NCI-H1092 (cell line): ENCODE measurements at regions not wholly inside any gene's neighbourhood (a gene's known extent, or its start where the extent isn't known, plus 50 kb on each side); places are given as distances from the start of the nearest gene placed in this dataset.

Source experiments
- DNase-seq: peaks from one replicate; lab custom pipeline; 2025; lab: John Stamatoyannopoulos, UW

DNA sequence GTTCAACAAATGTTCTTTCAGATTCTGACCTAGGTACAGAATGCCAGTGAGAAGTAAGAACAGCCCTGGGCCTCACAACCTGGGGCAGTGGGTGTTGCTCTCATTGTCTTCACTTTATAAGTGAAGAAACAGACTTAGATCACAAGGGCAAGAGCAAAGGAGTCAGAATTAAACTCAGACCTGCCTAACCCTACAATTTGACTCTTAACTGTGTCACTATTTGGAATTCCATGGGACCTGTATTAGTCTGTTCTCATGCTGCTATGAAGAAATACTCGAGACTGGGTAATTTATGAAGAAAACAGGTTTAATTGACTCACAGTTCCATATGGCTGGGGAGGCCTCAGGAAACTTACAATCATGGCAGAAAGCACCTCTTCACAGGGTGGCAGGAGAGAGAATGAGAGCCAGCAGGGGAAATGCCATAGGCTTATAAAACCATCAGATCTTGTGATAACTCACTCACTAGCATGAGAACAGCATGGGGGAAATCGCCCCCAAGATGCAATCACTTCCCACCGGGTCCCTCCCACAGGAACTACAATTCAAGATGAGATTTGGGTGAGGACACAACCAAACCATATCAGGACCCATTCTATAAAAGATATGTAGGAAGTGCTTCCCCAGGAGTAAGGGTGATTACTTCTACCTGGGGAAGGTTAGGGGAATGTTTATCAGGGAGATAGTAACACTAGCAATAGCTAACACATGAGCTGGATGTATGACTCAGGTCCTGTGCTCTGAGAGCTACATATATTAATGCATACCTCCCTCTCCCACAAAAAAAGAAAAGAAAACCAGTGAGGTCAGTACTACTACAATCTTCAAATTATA is 270.1 kb downstream of the SOX9 start:
- no peak for DNase-seq

DNA sequence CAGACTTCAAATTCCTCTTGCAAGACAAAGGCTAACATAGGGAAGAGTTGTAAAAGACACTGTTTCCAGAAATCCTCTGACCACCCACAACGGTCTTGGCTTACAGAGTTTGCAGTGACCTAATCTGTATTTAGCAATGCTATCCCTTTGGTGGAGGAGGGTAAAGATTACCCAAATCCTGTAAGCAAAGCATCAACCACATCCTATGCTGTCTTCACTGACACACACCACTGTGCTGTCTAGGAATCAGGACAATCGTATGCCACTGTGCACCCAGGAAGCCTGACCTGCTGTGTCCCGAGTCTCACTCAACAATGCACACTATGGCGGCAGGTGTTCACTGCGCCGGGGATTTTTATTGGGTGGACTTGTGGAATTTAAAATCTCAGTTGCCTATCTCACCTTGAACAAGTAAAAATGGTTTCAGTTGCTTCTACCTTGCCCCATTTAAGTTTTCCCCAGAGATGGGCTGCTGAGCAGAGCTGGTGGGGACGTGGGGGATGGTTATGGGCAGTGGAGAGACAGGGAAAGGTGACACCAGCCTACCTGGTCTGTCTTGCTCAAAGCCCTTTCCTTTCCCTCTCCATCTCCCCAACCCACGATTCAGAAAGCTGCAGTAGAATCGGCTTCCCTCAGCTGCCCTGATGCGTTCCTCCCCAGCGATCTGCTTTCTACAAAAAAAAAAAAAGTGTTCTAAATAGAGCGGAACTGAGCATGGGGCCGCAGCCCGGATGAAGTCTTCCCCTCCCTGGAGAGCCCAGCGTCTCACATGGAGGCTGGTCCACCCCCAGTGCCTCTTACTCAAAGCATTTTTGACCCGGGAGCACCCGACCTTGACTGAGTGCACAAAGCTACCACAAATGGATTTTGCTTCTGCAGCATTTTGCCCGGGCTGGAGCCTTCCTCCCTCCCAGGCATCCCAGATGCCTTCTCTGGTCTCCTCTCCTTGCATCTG is 271.5 kb downstream of the SOX9 start:
- DNase-seq: no peak

DNA sequence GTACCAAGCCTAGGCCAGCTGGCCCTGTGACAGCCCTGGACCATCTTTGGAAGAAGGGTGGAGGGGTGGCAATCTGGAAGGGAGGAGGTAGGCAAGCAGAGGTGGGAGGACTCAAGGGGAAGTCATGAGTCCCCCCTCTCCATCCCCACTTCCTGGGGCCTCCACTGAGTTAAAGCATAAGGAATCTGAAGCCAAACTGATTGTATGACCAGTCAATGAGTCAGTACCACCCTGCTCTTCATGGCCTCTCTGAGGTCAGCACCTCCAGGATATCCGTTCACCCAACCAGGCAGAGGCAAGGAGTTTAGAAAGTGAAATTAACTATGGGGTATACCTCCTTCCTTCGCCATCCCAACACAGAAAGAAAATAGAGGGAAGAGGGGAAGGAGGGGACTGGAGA is 272.7 kb downstream of the SOX9 start:
- no peak for DNase-seq

DNA sequence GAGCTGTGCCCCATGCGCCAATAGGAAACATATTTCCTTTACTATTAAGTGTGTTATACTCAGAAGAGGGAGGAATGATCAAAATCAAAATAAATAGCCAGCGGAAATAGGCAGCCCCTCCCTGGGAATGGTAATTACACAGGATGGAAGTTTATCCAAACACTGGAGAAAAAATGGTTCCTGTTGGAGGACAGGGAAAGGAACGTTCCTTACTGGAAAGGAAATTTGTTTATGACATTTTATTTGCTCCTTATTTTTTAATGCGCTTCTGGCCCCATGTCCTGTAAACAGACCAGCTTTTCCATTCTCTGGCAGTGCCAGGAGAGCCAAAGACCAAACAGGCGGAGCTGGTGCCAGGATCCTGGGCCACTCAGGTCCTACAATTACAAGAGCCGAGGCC is 273.7 kb downstream of the SOX9 start:
- no peak for DNase-seq

DNA sequence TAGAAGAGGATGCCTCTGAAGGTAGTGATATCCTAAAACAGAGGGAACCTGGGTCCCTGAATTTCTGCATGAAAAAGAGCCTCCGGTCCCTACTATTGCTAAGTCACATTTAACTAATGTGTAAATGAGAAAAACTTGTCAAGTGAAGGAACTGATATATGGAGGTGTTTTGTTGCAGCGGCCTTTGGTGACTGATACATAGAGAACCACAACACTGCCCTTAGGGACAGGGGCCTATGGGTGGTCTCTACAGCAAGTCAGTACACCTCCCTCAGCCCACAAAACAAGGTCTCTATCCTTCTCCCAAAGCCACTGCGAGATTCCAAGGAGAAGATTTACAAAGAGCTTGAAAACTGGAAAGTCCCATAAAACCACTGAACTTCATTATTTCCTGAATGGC is 275.3 kb downstream of the SOX9 start:
- DNase-seq: no peak

DNA sequence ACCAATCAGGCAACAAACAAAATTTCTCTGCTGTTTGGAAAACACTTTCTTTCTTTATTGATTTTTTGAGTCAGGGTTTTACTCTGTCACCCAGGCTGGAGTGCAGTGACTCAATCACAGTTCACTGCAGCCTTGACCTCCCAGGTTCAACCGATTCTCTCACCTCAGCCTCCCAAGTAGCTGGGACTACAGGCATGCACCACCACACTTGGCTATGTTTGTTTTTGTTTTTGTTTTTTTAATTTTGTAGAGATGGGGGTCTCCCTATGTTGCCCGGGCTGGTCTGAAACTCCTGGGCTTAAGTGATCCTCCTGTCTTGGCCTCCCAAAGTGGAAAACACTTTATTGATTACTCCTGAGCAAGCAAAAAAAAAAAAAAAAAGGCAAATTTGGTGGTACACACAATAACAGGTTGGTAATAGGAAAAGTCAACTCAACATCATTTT is 276.4 kb downstream of the SOX9 start:
- DNase-seq: no peak

DNA sequence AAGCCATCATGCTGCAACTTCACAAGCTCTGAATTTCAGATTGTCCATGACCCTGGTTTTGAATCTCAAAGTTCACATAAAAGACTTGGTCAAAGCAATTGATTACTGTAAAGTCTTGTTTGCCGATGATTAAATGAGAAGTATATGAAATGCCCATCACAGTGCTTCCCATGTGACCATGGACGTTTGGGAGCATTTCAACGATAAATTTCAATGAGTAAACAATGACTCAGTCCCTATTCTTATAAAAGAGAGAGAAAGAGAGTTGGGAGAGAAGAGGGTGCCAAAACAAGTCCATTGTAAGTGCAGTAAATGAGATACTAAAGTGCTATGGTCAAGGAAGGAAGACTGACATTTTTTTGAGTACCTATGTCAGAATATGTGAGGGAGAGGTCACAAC is 276.9 kb downstream of the SOX9 start:
- DNase-seq: no peak

DNA sequence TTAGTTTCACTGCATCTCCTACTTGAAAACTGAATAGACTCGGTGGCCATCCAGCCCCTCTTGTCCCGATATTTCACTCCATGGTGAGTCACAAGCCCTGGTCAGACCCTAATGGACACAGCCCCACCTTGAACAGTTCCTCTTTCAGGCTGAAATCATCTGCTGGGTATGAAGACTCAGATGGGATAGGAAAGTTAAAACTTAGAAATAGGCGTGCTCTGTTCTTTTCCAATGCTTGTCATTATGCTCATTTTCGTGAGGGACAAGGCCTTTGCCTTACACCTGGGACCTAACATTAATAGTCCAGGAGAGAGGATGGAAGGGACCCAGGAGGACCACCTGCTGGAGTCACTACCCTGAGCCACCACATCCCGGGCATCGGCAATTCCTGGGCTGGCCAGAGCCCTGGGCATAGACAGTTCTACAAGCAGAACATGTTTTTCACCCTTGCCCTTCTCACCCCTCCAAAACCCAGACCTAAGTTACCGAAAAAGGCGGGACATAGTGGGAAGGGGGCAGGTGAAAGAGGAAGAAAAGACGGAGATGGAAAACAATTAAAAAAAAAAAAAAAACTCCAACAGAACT is 278.3 kb downstream of the SOX9 start:
- no peak for DNase-seq

DNA sequence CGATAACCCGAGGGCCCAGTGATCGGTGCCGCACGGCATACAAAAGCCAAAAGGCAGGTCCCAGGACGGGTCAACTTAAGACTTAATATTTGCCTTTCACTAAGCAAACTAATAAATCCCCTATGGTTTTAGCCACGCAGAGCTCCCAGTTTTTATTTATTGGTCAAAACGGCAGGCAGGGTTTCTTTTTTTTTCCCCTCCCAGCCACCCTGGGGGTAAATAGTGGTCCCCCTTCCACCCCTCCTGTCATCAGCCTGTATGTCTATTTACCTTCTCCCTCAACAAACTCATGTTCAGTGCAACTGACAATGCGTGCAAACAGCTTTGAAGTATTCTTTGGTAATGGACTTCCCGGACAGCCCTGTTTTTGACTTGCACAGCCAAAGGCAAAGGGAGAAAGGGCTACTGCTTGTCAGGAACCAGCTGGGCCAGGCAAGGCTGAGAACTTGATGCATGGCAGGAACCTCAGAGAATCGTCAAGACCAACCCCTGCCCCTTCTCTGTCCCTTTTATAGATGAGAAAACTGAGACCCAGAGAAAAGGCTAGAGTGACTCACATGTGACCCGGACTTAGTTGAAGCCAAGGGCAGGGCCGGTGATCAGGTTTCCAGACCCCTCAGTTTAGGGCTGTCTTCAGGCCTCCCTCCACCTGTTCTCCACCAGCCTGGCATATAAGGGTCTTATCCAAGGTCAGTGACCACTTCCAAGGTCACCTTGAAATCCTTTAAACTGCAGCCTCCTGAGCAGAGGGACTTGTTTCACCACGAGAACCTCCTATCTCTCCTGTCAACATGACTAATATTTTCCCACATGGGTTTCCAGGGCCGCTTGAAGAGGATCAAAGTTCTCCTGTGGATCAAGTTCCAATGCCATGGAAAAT is 279.0 kb downstream of the SOX9 start:
- DNase-seq: no peak

DNA sequence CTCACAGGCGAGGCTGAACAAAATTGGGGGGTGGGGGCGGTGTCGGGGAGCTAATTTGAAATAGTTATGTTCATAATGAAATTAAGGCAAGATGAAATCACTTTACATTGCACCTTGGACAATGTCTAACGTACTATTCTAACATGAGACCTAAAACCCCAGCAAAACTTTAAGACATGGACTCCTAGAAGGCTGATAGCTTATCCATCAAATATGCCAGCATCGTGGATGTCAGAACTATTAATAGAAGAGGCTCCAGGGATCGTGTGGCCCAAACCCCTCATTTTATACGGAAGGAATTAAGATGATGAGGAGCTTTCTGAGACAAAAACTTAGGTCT is 279.6 kb downstream of the SOX9 start:
- no peak for DNase-seq

DNA sequence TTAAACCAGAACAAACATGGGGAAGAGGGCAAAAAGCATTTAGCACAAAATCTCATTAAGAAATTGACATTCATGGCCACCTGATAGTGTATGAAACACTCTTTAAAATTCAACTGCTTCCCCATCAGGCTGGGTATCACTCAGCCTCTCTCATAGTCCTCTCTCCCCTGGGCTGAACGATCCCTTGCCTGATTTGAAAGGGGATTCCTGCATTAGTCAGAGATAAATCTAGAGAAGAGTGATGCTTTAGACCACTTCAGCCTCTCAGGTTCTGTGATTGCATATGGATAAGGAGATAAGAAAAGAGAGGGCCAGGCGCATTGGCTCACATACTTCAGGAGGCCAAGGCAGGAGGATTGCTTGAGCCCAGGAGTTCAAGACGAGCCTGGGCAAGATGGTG is 280.0 kb downstream of the SOX9 start:
- no peak for DNase-seq

DNA sequence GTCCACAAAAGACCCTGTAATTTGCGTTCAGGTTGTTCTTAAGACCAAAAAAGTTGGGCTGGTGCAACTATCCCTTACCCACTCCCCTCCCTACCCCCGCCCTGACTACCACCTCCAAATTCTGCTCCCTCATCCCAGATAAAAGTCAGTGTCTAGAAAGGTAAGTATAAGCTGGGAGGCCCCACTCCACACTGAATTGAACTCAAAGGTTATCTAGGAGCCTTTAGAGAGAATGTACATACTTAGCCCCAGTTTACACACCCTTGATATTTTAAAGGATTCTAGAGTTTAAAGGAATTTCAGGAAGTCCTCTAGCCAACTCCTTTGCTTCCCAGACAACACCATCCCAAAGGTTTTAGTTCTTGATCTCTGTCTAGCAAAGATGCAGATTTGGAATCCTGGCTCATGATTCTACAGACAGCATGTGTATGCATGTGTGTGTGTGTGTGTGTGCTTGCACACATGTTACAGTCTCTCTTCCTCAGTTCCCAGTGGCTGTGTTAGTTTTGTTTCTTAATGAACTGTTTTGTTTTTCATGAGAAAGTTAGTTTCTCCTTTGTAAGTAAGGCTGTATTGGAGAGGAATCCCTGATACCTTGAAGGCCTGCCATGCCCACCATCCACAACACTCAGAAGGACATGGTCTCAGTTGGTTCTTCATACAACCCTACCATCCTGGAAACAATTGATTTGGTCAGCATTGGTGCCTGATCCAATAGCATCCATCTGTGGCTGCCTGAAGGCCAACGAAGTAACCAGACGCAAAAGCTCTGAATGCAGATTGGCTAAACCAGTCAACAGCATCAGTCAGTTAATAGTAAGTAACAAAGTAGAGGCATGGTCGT is 281.3 kb downstream of the SOX9 start:
- DNase-seq: no peak

DNA sequence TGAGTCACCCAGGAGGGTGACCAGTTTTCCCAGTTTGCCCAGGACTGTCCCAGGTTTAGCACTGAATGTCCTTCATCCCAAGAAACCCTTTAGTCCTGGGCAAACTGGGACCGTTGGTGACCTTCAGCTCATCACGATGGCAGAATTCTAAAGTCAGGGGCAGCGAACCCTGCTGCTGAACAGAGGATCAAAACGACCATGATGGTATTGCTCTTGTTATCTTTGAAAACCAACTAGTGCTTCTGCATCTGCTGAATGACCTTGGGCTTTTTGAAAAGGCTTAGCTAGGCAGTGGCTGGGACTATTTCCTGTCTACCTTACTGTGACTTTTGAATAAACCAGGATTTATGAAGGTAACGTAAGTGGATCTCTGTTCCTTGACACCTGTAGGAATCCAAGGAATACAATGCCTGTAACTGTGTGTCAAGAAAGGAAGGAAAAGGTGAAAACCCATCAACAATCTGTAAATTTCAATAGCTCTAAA is 281.9 kb downstream of the SOX9 start:
- DNase-seq: no peak

DNA sequence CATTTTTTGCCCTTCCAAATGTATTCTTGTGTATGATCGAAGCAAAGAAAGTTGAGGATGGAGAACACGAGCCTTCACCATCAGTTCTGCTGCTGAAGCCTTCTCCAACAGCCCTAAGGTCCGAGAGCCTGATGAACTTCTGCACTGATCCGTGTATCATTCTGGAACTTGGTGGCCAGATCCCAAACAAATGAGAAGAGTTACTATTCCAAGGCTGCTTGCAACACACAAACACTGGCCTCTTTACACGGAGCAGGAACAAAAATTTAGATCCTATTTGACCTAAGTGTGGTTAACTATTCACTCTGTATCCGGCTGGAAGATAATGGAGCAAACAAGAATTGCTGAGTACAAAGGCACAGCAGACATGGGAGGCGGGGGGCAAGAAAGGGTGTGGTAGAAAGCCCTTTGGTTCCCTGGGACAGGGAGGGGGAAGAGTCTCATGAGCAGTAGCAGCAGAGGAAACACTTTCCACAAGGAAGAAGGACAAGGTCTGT is 282.9 kb downstream of the SOX9 start:
- no peak for DNase-seq

DNA sequence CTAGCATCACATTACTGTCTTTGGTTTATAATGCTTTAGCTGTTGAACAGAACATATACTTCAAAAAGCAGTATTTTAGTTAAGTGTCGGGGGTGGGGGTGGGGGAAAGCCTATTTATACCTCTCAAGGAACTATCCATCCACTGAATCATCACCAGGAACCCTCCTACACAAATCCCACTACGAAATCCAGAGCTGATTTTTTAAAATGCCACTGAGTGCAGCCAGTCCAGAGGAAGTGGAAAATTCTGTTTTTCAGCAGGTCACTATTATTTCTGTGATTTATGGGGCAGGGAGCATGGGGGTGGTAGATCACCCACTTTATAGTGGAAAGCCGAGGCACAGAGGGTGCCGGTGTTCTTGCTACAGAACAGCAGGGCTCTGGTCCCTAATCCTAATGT is 284.1 kb downstream of the SOX9 start:
- no peak for DNase-seq

DNA sequence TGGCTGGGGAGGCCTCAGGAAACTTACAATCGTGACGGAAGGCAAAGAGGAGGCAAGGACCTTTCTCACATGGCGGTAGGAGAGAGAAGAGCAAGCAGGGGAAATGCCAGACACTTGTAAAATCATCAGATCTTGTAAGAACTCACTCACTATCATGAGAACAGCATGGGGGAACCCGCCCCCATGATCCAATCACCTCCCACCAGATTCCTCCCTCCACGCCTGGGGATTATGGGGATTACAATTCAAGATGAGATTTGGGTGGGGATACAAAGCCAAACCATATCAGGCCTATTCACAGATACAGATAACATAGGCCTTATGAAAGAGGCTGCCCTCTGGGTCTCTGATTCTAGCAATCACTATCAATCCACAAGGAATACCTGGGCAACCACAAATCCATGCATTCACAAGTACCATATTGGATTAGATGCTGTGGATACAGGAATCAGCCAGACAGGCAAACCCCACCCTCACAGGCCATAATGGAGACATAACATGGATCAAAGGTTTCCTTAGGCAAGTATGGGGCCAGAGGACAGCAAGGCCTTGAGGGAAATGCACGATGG is 284.9 kb downstream of the SOX9 start:
- DNase-seq: no peak

DNA sequence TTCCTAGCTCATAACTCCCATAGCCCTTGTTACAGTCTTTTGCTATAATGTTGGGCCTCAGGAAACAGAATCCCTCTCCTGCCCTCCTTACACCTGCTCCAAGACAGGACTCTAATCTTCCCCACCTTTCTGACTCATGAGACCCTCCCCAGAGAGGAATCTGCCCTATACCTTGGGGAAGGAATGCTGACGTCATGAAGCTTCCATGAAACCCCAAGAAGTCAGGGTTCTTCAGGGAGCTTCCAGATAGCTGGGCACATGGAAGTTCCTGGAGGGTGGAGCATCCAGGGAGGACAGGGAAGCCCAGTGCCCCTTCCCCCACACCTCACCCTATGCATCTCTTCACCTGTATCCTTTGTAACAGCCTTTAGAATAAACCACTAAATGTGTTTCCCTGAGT is 285.7 kb downstream of the SOX9 start:
- no peak for DNase-seq

DNA sequence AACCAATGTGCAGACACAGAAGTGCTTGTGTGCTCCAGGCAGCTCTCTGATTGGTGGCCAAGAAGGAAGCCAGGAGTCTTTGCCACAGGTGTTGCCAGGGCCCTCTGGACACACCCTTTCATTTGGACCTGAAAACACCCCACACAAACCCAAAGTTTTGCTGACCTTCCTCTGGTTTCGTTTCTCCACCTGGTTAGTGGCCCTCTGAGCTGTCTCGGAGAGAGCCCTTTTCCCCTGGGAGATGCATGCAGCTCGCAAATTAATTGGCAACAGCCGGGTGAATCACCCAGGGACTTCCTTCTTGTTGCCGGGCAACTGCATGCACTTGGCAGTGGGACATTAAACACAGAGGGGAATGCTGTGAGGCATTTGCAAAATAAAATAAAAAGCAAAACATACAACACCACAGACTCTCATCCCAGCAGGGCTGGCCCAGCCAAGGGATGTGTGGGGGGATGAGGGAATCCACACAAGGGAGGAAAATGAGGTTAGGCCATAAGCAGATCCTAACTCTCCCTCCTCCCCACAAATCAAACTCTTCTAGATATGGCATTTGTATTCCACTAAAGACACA is 286.6 kb downstream of the SOX9 start:
- peak; percentile 92 for DNase-seq

DNA sequence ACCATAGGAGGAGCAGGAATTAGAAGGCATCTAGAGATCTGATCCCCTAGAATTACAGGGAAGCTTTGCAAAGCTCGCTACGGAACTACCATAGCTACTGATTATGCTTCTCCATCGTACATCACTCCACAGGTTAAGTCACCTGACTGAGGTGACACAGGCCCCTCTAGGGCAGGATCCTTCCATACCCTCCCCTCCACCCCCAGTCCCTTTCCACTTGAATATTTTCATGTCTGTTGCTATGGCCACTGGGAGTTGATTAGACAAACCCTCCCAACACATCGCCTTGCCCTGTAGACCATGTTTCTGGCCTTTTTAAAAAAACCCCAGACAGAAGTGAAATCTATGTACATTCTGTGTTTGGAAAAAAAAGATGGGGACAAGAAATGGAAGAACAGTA is 287.1 kb downstream of the SOX9 start:
- DNase-seq: no peak

DNA sequence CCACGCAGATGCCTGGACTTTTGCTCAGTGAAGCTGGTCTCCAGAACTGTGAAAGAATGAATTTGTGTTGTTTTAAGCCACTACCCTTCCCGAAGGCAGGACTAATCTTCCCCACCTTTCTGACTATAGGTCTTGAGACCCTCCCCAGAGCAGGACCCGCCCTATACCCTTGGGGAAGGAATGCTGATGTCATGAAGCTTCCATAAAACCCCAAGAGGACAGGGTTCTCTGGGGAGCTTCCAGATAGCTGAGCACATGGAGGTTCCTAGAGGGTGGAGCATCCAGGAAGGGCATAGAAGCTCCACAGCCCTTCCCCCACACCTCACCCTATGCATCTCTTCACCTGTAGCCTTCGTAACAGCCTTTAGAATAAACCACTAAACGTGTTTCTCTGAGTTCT is 287.8 kb downstream of the SOX9 start:
- DNase-seq: no peak
